HEK293 (cell line): ENCODE measurements at regions not wholly inside any gene's neighbourhood (a gene's known extent, or its start where the extent isn't known, plus 50 kb on each side); places are given as distances from the start of the nearest gene placed in this dataset.

Source experiments
- REST ChIP-seq: fragments of 450-650 bp; formaldehyde crosslinking; IDR thresholded peaks from 2 replicates; pipeline ENCODE4 v1.5.1; 2016; ENCODE audit warnings: missing biosample characterization, missing genetic modification characterization
- YY1 ChIP-seq: fragments of 450-650 bp; formaldehyde crosslinking; IDR thresholded peaks from 2 replicates; pipeline ENCODE4 v1.5.1; 2018; ENCODE audit warnings: missing biosample characterization, missing genetic modification characterization

DNA sequence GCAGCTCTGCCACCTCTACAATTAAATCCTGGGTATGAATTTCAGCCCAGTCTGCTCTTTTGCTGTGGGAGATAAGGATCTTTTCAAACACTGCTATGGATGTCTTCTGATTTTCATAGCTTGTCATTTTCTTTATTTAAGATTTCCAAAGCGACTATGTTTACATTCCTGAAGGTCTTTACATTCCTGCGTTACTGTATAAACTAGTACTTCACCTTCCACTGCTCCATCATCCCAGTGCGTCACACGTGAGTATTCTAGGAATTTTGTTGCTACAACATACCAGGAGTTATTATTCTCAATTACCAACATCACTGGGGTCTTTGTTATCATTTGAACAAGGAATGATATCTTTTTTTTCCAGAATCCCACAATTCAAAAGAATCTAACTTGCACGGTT, 944.7 kb downstream of the SORCS3 start:
- no peak for TF ChIP-seq REST (tag by site-specific recombination)
- TF ChIP-seq YY1 (tag by site-specific recombination), result no peak
